HepG2 (cell line): ENCODE measurements at regions not wholly inside any gene's neighbourhood (a gene's known extent, or its start where the extent isn't known, plus 50 kb on each side); places are given as distances from the start of the nearest gene placed in this dataset.

Source experiments
- ATAC-seq: fragments of 200-7000 bp; cut with Tn5 transposase; 3 replicates; pipeline ENCODE4 v1.9.1; 2020; ENCODE audit warnings: mild to moderate bottlenecking, moderate library complexity
- BruUV-seq: library from RNA; stranded (reverse); fragments of 400-500 nt; replicated peaks from 2 replicates; lab custom pipeline; 2021; lab: Mats Ljungman, UMichigan
- CTCF ChIA-PET: fragments of 300-600 bp; formaldehyde crosslinking; extraction: SDS; loops from one replicate; lab custom pipeline; 2021; ENCODE audit warnings: low total read pairs, inconsistent platforms, low intra/inter-chr PET ratio; lab: Yijun Ruan, JAX
- POLR2A ChIA-PET: fragments of 350-600 bp; sonication (Branson Sonifier 250); formaldehyde crosslinking; loops from one replicate; lab custom pipeline; 2020; ENCODE audit warnings: antibody characterized with exemption, inconsistent platforms; lab: Yijun Ruan, JAX
- DNase-seq: peaks from one replicate; pipeline ENCODE4 v3.0.0-alpha.2; 2015; ENCODE audit warnings: low spot score
- FAIRE-seq: peaks from 3 replicates; lab custom pipeline; 2011; peaks lifted over from hg19 to GRCh38; lab: Jason Lieb, UNC
- H2AFZ ChIP-seq: one replicate; pipeline ENCODE4 v1.6.1; 2011; ENCODE audit warnings: low read length, inconsistent platforms
- H3K27ac ChIP-seq: fragments of 300-600 bp; 3 replicates; pipeline ENCODE4 v1.8.0; 2011; ENCODE audit warnings: mixed run types, mild to moderate bottlenecking, mixed read lengths, low read length, inconsistent platforms; ENCODE audit not compliant: insufficient read depth; ENCODE audit errors: extremely low read length
- H3K27me3 ChIP-seq, 2 experiments: fragments of 200-600 bp in 1 of 2; 2 replicates in 1 of 2; 3 replicates in 1 of 2; pipeline versions ENCODE4 v1.6.0 to v1.8.0; 2011; ENCODE audit warnings: low read length in 2 of 2, mild to moderate bottlenecking in 2 of 2, moderate library complexity in 2 of 2, inconsistent platforms in 1 of 2; ENCODE audit not compliant: insufficient read depth in 2 of 2, control insufficient read depth in 1 of 2
- H3K36me3 ChIP-seq, 2 experiments: fragments of 200-600 bp in 1 of 2; replicated peaks in 1 of 2; 2 replicates in 1 of 2; 3 replicates in 1 of 2; pipeline versions ENCODE4 v1.5.1 to v1.8.0; 2011; ENCODE audit warnings: low read length in 2 of 2, inconsistent platforms in 1 of 2; ENCODE audit not compliant: insufficient read depth in 2 of 2, control insufficient read depth in 1 of 2
- H3K4me1 ChIP-seq: 2 replicates; pipeline ENCODE4 v1.5.1; 2012; ENCODE audit warnings: low read length, inconsistent platforms; ENCODE audit not compliant: insufficient read depth
- H3K4me2 ChIP-seq: 2 replicates; pipeline ENCODE4 v1.6.0; 2011; ENCODE audit warnings: low read depth, low read length, inconsistent platforms
- H3K4me3 ChIP-seq, 3 experiments: fragments of 200-600 bp in 1 of 3; sonication (generic), shearing (Covaris generic) in 1 of 3; replicated peaks in 1 of 3; 2 replicates each; pipeline ENCODE4 v1.5.1; 2011 to 2016; ENCODE audit warnings: low read length in 3 of 3, inconsistent platforms in 2 of 3, low read depth in 2 of 3, mild to moderate bottlenecking in 2 of 3, control low read depth in 1 of 3, mixed read lengths in 1 of 3; ENCODE audit not compliant: insufficient read depth in 1 of 3
- H3K79me2 ChIP-seq: one replicate; pipeline ENCODE4 v1.6.1; 2011; ENCODE audit warnings: low read length, inconsistent platforms; ENCODE audit not compliant: insufficient read depth
- H3K9ac ChIP-seq: 2 replicates; pipeline ENCODE4 v1.6.0; 2011; ENCODE audit warnings: mild to moderate bottlenecking, low read depth, low read length, inconsistent platforms; ENCODE audit not compliant: insufficient read depth
- H3K9me3 ChIP-seq: 2 replicates; pipeline ENCODE4 v1.5.1; 2012; ENCODE audit warnings: mild to moderate bottlenecking, low read length
- H4K20me1 ChIP-seq: 2 replicates; pipeline ENCODE4 v1.6.0; 2011; ENCODE audit warnings: inconsistent platforms, mild to moderate bottlenecking, low read length, moderate library complexity; ENCODE audit not compliant: insufficient read depth
- IRX3 ChIP-seq: sonication (generic); formaldehyde crosslinking; IDR thresholded peaks from 2 replicates; pipeline ENCODE4 v1.8.1; 2023; ENCODE audit warnings: mild to moderate bottlenecking, low read depth, missing genetic modification reagents, borderline replicate concordance
- JUNB ChIP-seq: sonication (generic); formaldehyde crosslinking; IDR thresholded peaks from 2 replicates; pipeline ENCODE4 v1.8.0; 2022; ENCODE audit warnings: missing genetic modification reagents, mild to moderate bottlenecking, borderline replicate concordance
- KMT2B ChIP-seq: IDR thresholded peaks from 2 replicates; pipeline ENCODE4 v1.6.1; 2016; ENCODE audit warnings: missing genetic modification reagents, missing compliant biosample characterization
- ZNF780A ChIP-seq: sonication (generic); formaldehyde crosslinking; IDR thresholded peaks from 2 replicates; pipeline ENCODE4 v1.8.0; 2022; ENCODE audit warnings: mild to moderate bottlenecking, missing genetic modification reagents, moderate library complexity
- WGBS: methylation state at CpG from one replicate; pipeline ENCODE4 v1.1.6; 2017; ENCODE audit warnings: low lambda C conversion rate; 5-methylcytosine and 5-hydroxymethylcytosine counted together
- in situ Hi-C: cut with HindIII; loops from 2 replicates; pipeline ENCODE4 v1.10.0; 2017; ENCODE audit warnings: low pct_unique_long_range_greater_than_20kb; ENCODE audit not compliant: extremely low pct_ligation_motif_present
- intact Hi-C: fragments of 100-400 bp; cut with micrococcal nuclease; formaldehyde crosslinking; loops from one replicate; pipeline ENCODE4 v1.10.0; 2022; ENCODE audit not compliant: unreplicated experiment
- TF ChIP-seq, protein P1 (sequence below): sonication (generic); formaldehyde crosslinking; IDR thresholded peaks from 2 replicates; pipeline ENCODE4 v1.8.1; 2022; ENCODE audit warnings: mild to moderate bottlenecking, missing genetic modification reagents
- TF ChIP-seq, protein P2 (sequence below): sonication (generic); formaldehyde crosslinking; IDR thresholded peaks from 2 replicates; pipeline ENCODE4 v1.4.0; 2020; ENCODE audit warnings: missing genetic modification reagents
- TF ChIP-seq, protein P3 (sequence below): sonication (generic); formaldehyde crosslinking; IDR thresholded peaks from 2 replicates; pipeline ENCODE4 v1.9.0; 2022; ENCODE audit warnings: low read depth, missing genetic modification reagents

DNA sequence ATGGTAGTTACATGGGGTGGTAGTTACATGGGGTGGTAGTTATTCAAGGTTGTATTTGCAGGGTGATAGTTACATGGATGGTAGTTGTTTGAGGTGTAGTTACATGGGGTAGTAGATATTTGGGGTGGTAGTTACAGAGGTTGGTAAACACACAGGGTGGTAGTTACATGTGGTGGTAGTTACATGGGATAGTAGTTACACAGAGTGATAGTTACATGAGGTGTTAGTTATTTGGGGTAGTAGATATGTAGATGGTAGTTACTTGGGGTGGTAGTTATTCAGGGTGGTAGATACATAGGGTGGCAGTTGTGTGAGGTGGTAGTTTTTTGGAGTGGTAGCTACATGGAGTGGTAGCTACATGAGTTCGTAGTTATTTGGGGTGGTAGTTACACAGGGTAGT is 221.3 kb upstream of the CST7 start (continued):
- TF ChIP-seq, protein P1, sequence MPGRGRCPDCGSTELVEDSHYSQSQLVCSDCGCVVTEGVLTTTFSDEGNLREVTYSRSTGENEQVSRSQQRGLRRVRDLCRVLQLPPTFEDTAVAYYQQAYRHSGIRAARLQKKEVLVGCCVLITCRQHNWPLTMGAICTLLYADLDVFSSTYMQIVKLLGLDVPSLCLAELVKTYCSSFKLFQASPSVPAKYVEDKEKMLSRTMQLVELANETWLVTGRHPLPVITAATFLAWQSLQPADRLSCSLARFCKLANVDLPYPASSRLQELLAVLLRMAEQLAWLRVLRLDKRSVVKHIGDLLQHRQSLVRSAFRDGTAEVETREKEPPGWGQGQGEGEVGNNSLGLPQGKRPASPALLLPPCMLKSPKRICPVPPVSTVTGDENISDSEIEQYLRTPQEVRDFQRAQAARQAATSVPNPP (CRISPR knock-in tag), result no peak
- TF ChIP-seq, all 625 proteins: peak for 5

DNA sequence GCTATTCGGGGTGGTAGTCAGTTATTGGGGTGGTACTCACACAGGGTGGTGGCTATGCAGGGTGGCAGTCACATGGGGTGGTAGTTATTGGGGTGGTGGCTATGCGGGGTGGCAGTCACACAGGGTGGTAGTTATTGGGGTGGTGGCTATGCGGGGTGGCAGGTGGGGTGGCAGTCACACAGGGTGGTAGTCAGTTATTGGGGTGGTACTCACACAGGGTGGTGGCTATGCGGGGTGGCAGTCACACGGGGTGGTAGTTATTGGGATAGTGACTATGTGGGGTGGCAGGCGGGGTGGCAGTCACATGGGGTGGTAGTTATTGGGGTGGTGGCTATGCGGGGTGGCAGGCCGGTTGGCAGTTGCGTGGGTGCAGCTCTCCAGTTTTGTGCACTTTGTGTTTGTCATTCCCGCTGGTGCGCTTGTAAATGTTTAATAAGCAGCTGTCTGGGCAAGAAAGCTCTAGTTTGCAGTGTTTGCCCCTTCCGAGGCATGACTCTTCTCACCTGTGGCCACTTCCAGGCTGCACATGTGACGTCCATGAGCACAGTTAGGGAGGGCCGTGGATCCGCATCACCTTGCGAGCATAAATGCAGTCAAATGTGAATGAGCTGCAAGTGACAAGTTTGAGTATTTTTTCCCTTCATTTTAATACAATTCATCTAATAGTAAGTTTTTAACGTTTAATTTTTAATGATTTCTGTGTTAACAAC is 219.0 kb upstream of the CST7 start:
- peaks cover 7% of the 10 kb centered on the region; the same call in 1 of the 2 replicates for H3K4me1 ChIP-seq
- ChIA-PET POLR2A (no interaction called here), CTCF (no interaction called here)
- no peak overlapping the region for H3K27ac ChIP-seq
- no peak overlapping the region for H3K4me3 ChIP-seq
- no peak for FAIRE-seq
- H3K9me3 ChIP-seq, result no peaks in the 10 kb centered on the region
- H3K27me3 ChIP-seq, result peaks cover 2 to 25% of the 10 kb centered on the region in 2 experiments; a peak in 4 of 5 replicates
- no peak overlapping the region for H2AFZ ChIP-seq
- intact Hi-C loops, result no loop called here
- DNase-seq, result no peak
- no peaks in the 10 kb centered on the region for H3K79me2 ChIP-seq
- 49% methylated on average over 17 of the region's 17 CpGs for WGBS
- no TSS peak for BruUV-seq
- TF ChIP-seq, protein P2, sequence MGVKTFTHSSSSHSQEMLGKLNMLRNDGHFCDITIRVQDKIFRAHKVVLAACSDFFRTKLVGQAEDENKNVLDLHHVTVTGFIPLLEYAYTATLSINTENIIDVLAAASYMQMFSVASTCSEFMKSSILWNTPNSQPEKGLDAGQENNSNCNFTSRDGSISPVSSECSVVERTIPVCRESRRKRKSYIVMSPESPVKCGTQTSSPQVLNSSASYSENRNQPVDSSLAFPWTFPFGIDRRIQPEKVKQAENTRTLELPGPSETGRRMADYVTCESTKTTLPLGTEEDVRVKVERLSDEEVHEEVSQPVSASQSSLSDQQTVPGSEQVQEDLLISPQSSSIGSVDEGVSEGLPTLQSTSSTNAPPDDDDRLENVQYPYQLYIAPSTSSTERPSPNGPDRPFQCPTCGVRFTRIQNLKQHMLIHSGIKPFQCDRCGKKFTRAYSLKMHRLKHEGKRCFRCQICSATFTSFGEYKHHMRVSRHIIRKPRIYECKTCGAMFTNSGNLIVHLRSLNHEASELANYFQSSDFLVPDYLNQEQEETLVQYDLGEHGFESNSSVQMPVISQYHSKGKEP, result no peak
- TF ChIP-seq, protein P3, sequence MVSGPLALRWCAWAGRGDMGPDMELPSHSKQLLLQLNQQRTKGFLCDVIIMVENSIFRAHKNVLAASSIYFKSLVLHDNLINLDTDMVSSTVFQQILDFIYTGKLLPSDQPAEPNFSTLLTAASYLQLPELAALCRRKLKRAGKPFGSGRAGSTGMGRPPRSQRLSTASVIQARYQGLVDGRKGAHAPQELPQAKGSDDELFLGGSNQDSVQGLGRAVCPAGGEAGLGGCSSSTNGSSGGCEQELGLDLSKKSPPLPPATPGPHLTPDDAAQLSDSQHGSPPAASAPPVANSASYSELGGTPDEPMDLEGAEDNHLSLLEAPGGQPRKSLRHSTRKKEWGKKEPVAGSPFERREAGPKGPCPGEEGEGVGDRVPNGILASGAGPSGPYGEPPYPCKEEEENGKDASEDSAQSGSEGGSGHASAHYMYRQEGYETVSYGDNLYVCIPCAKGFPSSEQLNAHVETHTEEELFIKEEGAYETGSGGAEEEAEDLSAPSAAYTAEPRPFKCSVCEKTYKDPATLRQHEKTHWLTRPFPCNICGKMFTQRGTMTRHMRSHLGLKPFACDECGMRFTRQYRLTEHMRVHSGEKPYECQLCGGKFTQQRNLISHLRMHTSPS (CRISPR knock-in tag), result no peak
- TF ChIP-seq IRX3 (CRISPR knock-in tag) (no peak), ZNF780A (CRISPR knock-in tag) (no peak), JUNB (CRISPR knock-in tag) (no peak), KMT2B (CRISPR knock-in tag) (no peak)
- no peak overlapping the region for H3K9ac ChIP-seq
- H3K36me3 ChIP-seq, result no peaks in the 10 kb centered on the region
- H4K20me1 ChIP-seq, result no peaks in the 10 kb centered on the region
- H3K4me2 ChIP-seq, result no peak overlapping the region
- in situ Hi-C loops, result no loop called here
- ATAC-seq, result no peak
